ENCODE measurements at regions not wholly inside any gene's neighbourhood (a gene's known extent, or its start where the extent isn't known, plus 50 kb on each side); places are given as distances from the start of the nearest gene placed in this dataset.
"Not testable (repeated sequence)": the region's sequence is repeated elsewhere in the genome, so short reads cannot be mapped to it uniquely, and the experiment has no call there.

- no peak for DNase-seq
Observed at GRCh38 chr14:34300330-34300729, 161.7 kb downstream of the SPTSSA start.

DNA sequence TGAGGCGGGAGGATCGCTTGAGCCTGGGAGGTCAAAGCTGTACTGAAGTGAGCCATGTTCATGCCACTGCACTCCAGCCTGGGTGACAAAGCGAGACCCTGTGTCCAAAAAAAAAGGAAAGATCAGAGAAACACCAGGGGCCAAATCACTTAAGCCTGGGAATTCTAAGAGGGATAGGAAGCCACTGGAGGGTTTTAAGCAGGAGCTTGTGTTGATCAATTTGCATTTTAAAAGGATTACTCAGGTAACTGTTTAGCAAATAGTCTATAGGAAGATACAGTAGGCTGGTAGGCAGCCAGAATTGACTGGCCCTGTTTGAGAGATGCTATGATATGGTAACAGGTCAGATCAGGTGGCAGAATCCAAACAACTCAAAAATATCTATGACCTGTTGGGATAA lies 162.7 kb downstream of the SPTSSA start:
- DNase-seq: no peak

DNA sequence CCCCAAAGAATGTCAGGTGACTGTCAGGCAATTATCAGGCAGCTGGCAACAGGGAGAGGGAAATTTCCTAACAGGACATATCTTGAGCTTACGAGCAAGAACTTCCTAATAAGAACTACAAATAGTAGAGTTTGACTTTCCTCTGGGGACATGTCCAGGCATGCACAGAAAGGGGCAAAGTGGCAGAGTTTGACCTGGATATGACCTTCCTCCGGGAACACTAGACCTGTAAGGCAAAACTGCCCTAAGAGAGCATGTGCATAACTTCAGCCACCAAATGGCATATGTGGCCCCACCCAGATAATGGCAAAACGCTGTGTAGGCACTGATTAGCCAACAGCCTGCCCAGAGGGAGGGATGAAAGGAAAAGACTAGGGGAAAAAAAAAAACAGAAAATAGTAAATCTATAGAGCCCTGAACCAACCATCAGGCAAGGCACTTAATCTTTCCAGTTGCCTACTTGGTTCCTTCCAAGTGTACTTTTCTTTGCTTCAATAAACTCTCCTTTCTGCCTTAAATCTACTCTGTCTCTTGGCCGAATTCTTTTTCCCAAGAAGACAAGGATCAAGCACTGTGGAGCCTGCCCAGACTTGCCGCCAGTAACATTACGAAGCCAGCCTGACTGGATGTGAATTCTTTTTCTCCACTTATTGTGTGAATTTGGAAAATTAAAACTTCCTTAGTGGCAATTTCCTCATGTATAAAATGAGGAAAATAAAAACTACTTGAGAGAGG lies 164.1 kb downstream of the SPTSSA start:
- DNase-seq: no peak

DNA sequence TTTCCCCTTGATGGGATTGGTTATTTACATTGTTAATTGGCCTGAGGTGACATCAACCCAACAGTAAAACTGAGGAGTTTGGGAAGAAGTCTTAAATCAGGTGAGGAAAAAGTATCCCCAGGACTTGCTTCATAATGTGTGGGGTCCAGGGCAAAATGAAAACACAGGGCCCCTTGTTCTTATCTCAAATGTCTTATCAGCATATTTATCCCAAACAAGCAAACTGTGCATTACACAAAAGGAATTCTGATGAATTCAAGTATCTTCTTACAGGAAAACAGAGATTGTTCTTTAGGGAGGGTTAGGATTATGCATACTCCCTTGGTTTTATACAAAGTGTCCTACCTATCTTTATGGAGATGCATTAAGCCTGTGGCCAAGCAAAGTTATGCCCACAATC lies 178.4 kb downstream of the SPTSSA start:
- no peak for DNase-seq

- DNase-seq: no peak
Observed at GRCh38 chr14:34277191-34277590, 184.8 kb downstream of the SPTSSA start.

- no peak for DNase-seq
Observed at GRCh38 chr14:34275530-34275929, 186.5 kb downstream of the SPTSSA start.

GRCh38 chr14:34275078-34275477 lies 187.0 kb downstream of the SPTSSA start:
- DNase-seq: no peak

DNA sequence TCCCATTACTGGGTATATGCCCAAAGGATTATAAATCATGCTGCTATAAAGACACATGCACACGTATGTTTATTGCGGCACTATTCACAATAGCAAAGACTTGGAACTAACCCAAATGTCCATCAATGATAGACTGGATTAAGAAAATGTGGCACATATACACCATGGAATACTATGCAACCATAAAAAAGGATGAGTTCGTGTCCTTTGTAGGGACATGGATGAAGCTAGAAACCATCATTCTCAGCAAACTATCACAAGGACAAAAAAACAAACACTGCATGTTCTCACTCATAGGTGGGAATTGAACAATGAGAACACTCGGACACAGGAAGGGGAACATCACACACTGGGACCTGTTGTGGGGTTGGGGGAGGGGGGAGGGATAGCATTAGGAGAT lies 188.3 kb downstream of the SPTSSA start:
- DNase-seq: not testable (repeated sequence)

DNA sequence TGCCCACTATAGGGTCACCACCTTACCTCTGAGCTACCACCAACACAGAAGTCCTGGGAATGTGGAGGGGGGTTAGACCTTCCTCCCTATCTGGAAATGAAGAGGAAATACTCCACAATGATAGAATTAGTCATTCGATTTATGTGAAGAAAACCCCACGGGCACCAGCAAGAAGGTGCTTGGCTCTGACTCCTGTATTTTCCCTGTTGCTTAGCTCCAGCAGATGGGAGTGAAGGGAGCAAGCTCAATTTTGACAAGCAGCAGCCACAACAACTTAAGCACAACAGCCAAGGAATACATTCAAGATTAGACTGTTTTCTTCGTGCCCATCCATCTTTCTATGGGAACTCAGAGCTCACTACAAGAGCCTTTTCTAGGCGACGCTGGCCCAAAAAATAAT lies 191.7 kb downstream of the SPTSSA start:
- no peak for DNase-seq

DNA sequence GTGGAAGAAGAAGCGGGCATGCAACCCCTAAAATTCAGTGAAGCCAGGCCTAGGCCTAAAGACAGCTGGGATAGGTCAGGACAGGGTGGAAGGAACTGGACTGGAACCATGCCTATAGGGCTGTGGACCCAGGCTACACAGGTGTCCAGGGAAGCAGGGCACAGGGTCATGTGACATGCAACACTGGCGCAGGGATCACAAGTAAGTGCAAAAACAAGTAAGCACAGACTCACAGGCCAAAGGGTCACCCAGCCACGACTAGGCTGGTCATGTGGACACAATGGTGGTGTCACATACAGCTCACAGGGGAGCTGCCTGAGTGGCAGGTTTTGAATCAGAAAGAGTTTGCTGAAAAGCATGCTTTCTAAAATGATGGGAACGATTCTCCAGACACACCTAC lies 195.7 kb downstream of the SPTSSA start:
- no peak for DNase-seq

GRCh38 chr14:34262127-34262910 lies 199.7 kb downstream of the SPTSSA start:
- no peak for DNase-seq

- no peak for DNase-seq
Observed at GRCh38 chr14:34259996-34260395, 202.0 kb downstream of the SPTSSA start.

DNA sequence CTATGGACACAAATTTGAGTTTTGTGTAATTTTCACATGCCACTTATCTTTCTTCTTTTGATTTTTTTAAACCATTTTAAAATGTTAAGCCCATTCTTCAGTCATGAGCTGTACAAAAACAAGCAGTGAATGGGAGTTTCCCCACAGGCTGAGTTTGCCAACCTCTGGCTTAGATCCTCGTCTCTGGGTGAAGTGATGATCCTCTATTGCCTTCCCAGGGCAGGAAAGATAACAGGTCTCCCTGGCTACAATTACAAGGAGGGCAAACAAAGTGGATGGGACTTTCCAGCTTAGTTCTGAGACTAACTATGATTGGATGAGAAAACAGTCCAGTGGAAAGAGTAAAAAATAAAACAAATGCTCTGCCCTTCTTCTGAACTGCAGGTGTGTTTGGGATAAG lies 203.7 kb downstream of the SPTSSA start:
- DNase-seq: no peak

- no peak for DNase-seq
Observed at GRCh38 chr14:34257505-34257904, 204.5 kb downstream of the SPTSSA start.

DNA sequence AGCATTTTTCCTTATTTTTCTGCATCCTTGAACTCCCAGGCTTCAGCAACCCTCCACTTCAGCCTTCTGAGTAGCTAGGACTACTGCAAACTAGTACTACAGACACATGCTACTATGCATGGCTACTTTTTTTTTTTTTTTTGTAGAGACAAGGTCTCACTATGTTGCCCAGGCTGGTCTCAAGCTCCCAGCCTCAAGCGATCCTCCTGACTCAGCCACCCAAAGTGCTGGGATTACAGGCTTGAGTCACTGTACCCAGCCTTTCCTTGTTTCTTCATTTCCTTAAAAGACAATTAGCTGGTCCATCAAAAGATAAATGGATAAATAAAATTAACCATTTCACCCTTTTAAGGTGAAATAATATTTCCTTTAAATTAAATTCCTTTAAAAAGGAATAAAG lies 205.8 kb downstream of the SPTSSA start:
- no peak for DNase-seq

- DNase-seq: no peak
Observed at GRCh38 chr14:34254571-34254970, 207.5 kb downstream of the SPTSSA start.

- no peak for DNase-seq
Observed at GRCh38 chr14:34254031-34254430, 208.0 kb downstream of the SPTSSA start.

DNA sequence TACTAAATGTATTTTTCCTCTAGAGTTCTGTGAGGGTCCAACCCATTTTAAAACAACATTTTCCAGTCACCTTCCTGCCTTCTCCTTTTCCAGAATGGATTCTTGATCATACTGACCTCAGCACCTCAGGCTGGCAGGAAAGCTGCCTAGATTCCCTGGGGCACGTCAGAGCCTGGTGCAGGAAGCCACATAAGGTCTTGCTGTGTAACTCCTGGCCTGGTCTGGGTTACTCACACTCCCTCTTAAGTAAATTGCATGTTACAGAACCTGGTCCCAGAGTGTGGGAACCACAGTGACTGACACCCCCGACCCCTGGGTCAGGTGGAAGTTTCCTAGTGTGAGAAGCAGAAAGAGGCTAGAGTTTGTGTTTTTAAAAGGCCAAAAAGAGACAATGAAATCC lies 209.8 kb downstream of the SPTSSA start:
- no peak for DNase-seq

DNA sequence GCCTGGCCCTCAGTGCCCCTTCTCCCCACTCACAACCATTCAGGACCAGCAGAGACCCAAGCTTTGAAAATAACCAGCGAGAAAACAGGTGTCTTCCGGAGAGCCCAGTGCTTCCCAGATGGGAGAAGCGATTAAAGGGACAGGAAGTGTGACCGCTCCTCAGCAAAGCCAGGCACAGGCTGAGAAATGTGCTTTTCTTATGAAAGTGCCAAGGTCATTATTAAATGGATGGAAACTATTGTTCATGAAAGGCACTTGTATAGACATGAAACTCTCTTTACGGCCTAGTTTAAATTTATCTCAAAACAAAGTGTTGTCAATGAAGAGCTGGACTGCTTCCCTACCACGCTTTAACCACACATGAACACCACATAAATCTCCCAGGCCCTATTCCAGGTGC lies 210.4 kb downstream of the SPTSSA start:
- no peak for DNase-seq

DNA sequence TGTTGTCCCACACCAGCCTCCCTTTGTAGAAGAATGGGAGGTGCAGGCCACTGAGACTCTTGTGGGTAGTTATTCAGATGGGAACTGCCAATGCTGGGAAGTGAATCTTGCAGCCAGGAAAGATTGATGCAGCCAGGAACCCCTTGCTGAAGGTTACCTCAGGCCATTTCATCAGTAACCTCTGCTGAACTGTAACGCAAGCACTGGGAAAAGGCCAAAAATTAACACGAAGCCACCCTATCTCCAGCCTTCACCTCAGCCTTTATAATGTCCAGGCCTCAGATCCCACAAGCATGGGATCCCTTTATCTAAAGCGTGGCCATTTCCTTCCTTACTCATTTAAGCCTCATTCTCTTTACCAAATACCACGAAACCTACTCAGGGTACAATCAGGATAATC lies 211.1 kb downstream of the SPTSSA start:
- no peak for DNase-seq

DNA sequence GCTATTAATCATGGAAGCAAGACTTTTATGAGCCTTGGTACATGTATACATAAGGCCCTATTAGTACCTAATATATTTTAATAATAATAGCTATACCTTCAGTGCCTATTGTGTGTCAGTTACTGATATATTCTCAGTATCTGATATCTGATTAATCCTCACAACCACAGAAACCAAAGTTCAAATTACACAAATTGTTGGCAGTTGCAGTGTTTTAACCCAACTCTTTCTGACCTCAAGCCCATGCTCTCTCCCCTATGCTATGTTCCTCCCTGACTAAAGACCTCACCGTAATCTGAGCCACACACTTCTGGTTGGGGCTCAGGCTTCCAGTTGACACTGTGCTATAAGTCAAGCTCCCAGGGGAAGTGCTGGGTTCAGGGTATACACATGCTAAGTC lies 214.4 kb downstream of the SPTSSA start:
- DNase-seq: no peak

GRCh38 chr14:34246206-34246605 lies 215.8 kb downstream of the SPTSSA start:
- DNase-seq: no peak

- no peak for DNase-seq
Observed at GRCh38 chr14:34243401-34243800, 218.6 kb downstream of the SPTSSA start.

DNA sequence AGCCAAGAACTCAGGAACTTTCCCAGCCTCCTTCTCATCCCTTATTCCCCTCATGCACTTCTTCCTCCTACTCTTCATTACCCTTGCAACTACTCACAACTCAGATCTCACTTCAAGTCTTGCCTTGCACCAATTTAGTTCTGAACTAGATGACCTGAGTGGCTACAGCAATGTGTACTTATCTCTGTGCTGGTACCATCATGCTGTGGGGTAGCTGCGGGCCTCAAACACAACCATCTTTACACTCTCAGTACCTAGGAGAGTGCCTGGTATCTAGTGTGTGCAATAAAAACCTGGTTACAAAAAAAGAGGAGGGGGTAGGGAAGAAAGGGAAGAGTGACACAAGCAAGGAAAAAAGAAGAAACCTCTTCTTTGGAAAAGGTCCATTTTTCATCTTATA lies 219.0 kb downstream of the SPTSSA start:
- DNase-seq: no peak
